Smooth muscle cell (in vitro differentiated cells): ENCODE measurements at regions not wholly inside any gene's neighbourhood (a gene's known extent, or its start where the extent isn't known, plus 50 kb on each side); places are given as distances from the start of the nearest gene placed in this dataset.
"Not testable (repeated sequence)": the region's sequence is repeated elsewhere in the genome, so short reads cannot be mapped to it uniquely, and the experiment has no call there.

ENCODE experiments used
- DNase-seq: peaks from one replicate; lab custom pipeline; 2025; ENCODE audit not compliant: unreplicated experiment; lab: John Stamatoyannopoulos, UW
- H2AFZ ChIP-seq: fragments of 200-600 bp; sonication (generic); 2 replicates; pipeline ENCODE4 v1.6.0; 2016; ENCODE audit warnings: antibody characterized with exemption, low read depth, mild to moderate bottlenecking
- H3F3A ChIP-seq: fragments of 200-600 bp; sonication (generic); 2 replicates; pipeline ENCODE4 v1.6.0; 2017; ENCODE audit warnings: antibody characterized with exemption, low read depth
- H3K27ac ChIP-seq: fragments of 200-600 bp; sonication (generic); 2 replicates; pipeline ENCODE4 v1.5.1; 2016; ENCODE audit warnings: low read depth, mild to moderate bottlenecking
- H3K27me3 ChIP-seq: fragments of 200-600 bp; sonication (generic); 2 replicates; pipeline ENCODE4 v1.6.1; 2016; ENCODE audit warnings: low read depth, mild to moderate bottlenecking
- H3K36me3 ChIP-seq: fragments of 200-600 bp; sonication (generic); 2 replicates; pipeline ENCODE4 v1.5.1; 2016; ENCODE audit warnings: low read depth
- H3K4me1 ChIP-seq: fragments of 200-600 bp; sonication (generic); 2 replicates; pipeline ENCODE4 v1.5.1; 2016; ENCODE audit warnings: low read depth
- H3K4me2 ChIP-seq: fragments of 200-600 bp; sonication (generic); 2 replicates; pipeline ENCODE4 v1.6.0; 2016; ENCODE audit warnings: mild to moderate bottlenecking
- H3K4me3 ChIP-seq: fragments of 200-600 bp; sonication (generic); 2 replicates; pipeline ENCODE4 v1.5.1; 2016; ENCODE audit warnings: mild to moderate bottlenecking
- H3K79me2 ChIP-seq: fragments of 200-600 bp; sonication (generic); 2 replicates; pipeline ENCODE4 v1.6.0; 2016; ENCODE audit warnings: low read depth, mild to moderate bottlenecking
- H3K9ac ChIP-seq: fragments of 200-600 bp; sonication (generic); 2 replicates; pipeline ENCODE4 v1.6.0; 2016; ENCODE audit warnings: low read depth
- H3K9me3 ChIP-seq: fragments of 200-600 bp; sonication (generic); replicated peaks from 2 replicates; pipeline ENCODE4 v1.5.1; 2016; ENCODE audit warnings: low read depth
- H4K20me1 ChIP-seq: fragments of 200-600 bp; sonication (generic); 2 replicates; pipeline ENCODE4 v1.6.0; 2016; ENCODE audit warnings: low read depth
- WGBS: methylation state at CpG from one replicate; pipeline ENCODE4 v1.1.7; 2016; ENCODE audit warnings: low lambda C conversion rate; 5-methylcytosine and 5-hydroxymethylcytosine counted together
- TF ChIP-seq, protein P1 (sequence below): fragments of 200-600 bp; sonication (generic); IDR thresholded peaks from 2 replicates; pipeline ENCODE4 v1.5.1; 2017; ENCODE audit warnings: borderline replicate concordance, mild to moderate bottlenecking, antibody characterized with exemption; ENCODE audit not compliant: insufficient read depth, poor library complexity, severe bottlenecking

DNA sequence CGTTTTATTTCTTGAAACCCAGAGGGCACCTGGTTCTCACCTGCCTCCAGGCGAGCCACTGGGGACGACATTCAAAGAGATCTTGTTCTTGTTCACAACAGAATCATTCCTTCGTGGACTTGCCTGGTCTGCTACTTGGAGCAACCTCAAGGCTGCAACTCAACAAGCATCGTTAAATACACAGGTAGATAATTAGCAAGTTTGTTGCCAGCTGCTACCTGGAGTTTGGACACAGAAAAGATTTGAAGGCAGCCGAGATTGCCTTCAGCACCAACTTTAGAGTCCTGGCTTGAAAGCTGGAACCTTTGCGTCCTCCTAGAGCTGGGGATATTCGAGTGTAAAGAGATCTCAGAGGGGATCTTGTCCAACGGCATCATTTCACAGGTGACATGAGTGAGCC is 89.6 kb upstream of the C7orf33 start:
- Histone ChIP-seq H3K27ac (no peak overlapping the region), H3K9me3 (no peaks in the 10 kb centered on the region), H3K9ac (no peak overlapping the region), H3K36me3 (no peaks in the 10 kb centered on the region), H4K20me1 (no peaks in the 10 kb centered on the region), H2AFZ (peak overlapping the region; percentile 61), H3F3A (no peaks in the 10 kb centered on the region), H3K4me1 (peaks cover 7% of the 10 kb centered on the region), H3K4me2 (no peak overlapping the region), H3K27me3 (no peaks in the 10 kb centered on the region), H3K79me2 (no peaks in the 10 kb centered on the region), H3K4me3 (no peak overlapping the region)
- TF ChIP-seq, protein P1, sequence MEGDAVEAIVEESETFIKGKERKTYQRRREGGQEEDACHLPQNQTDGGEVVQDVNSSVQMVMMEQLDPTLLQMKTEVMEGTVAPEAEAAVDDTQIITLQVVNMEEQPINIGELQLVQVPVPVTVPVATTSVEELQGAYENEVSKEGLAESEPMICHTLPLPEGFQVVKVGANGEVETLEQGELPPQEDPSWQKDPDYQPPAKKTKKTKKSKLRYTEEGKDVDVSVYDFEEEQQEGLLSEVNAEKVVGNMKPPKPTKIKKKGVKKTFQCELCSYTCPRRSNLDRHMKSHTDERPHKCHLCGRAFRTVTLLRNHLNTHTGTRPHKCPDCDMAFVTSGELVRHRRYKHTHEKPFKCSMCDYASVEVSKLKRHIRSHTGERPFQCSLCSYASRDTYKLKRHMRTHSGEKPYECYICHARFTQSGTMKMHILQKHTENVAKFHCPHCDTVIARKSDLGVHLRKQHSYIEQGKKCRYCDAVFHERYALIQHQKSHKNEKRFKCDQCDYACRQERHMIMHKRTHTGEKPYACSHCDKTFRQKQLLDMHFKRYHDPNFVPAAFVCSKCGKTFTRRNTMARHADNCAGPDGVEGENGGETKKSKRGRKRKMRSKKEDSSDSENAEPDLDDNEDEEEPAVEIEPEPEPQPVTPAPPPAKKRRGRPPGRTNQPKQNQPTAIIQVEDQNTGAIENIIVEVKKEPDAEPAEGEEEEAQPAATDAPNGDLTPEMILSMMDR = no peak
- DNase-seq = no peak
- 85% methylated on average over 9 of the region's 9 CpGs for WGBS

DNA sequence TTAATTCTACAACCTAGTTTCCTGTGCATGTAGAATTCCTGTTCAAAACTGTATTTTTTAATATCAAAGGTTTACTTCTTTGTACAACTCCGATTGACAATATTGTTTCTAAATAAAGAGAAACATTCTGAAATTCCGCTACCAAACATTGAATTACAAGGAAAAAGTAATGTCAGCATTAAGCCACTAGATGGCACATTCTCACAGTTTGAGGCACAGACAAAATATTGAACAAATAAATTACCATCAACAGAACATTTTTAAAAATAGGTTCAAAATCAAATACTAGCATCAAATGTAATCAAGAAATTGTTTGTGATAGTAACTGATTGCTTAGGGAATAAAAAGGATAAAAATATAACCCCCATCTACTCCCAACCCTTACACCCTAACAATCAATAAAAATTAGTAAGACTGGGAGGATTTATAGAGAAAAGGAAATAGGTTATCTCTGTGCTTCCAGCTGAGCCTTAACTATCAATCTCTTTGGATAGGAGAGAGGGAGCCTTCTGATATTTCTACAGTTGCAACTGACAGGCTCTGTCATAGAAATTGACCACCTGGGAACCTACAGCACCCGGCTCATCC is 86.6 kb upstream of the C7orf33 start:
- Histone ChIP-seq H2AFZ (no peak overlapping the region), H3K36me3 (no peaks in the 10 kb centered on the region), H3K27ac (no peak overlapping the region), H3K79me2 (no peaks in the 10 kb centered on the region), H3K27me3 (no peaks in the 10 kb centered on the region), H3K4me3 (no peak overlapping the region), H3K4me2 (no peak overlapping the region), H3F3A (no peaks in the 10 kb centered on the region), H3K4me1 (peaks cover 7% of the 10 kb centered on the region), H3K9ac (no peak overlapping the region), H4K20me1 (no peaks in the 10 kb centered on the region), H3K9me3 (no peaks in the 10 kb centered on the region)
- TF ChIP-seq, protein P1 = peak; percentile 82
- DNase-seq = no peak
- 48% methylated on average over 3 of the region's 3 CpGs for WGBS

- no peak for DNase-seq
- H2AFZ ChIP-seq = no peak overlapping the region
- TF ChIP-seq, protein P1 = no peak
- no peaks in the 10 kb centered on the region for H3F3A ChIP-seq
- no peak overlapping the region for H3K9ac ChIP-seq
- H3K27ac ChIP-seq = no peak overlapping the region
- H3K4me2 ChIP-seq = no peak overlapping the region
- no peaks in the 10 kb centered on the region for H3K9me3 ChIP-seq
- 74% methylated on average over 7 of the region's 7 CpGs for WGBS
- H3K79me2 ChIP-seq = no peaks in the 10 kb centered on the region
- no peaks in the 10 kb centered on the region for H3K36me3 ChIP-seq
- H3K4me1 ChIP-seq = peaks cover 7% of the 10 kb centered on the region
- H3K4me3 ChIP-seq = no peak overlapping the region
- no peaks in the 10 kb centered on the region for H3K27me3 ChIP-seq
- no peaks in the 10 kb centered on the region for H4K20me1 ChIP-seq
Observed at GRCh38 chr7:148505645-148506375, 84.8 kb upstream of the C7orf33 start.

DNA sequence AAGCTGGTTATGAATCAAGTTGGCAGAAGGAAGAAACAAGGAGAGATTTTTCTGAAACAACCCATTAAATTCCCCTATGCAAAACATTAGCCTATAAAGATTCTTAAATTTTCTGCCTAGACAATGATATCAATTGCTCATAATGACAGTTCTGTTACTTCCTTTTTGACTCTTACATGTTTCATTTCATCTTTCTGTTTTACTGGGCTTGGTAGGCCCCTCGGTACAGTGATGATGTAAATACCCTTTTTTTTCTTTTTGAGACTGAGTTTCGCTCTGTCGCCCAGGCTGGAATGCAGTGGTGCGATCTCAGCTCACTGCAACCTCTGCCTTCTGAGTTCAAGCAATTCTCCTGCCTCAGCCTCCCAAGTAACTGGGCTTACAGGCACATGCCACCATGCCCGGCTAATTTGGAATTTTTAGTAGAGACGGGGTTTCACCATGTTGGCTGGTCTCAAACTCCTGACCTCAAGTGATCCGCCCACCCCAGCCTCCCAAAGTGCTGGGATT is 83.4 kb upstream of the C7orf33 start:
- 93% methylated on average over 7 of the region's 7 CpGs for WGBS
- H3K79me2 ChIP-seq, H3K4me3 ChIP-seq, H3K9ac ChIP-seq, H2AFZ ChIP-seq, H4K20me1 ChIP-seq, H3K27me3 ChIP-seq, H3K36me3 ChIP-seq, H3F3A ChIP-seq, H3K9me3 ChIP-seq, DNase-seq, H3K4me2 ChIP-seq, H3K4me1 ChIP-seq, H3K27ac ChIP-seq: not testable (repeated sequence)
